ENCODE measurements at regions not wholly inside any gene's neighbourhood (a gene's known extent, or its start where the extent isn't known, plus 50 kb on each side); places are given as distances from the start of the nearest gene placed in this dataset.

GRCh38 chr16:74094514-74094913 is 202.1 kb upstream of the PSMD7 start:
- H3K27ac ChIP-seq: no peak overlapping the region
- no peak for DNase-seq
- H3K4me3 ChIP-seq (ENCODE audit: low read depth, low read length): no peak overlapping the region
- no peak for TF ChIP-seq CTCF (IDR thresholded peaks at IDR 0.05; ENCODE audit: low read depth, low read length, missing control alignments)
- no peaks in the 10 kb centered on the region for H3K36me3 ChIP-seq (replicated peaks)
- in situ Hi-C loops (cut with HindIII; ENCODE audit: low pct_ligation_motif_present, low sequenced_read_pairs): no loop called here
- H3K27me3 ChIP-seq (replicated peaks): no peaks in the 10 kb centered on the region

- no peak for TF ChIP-seq CTCF (IDR thresholded peaks at IDR 0.05; ENCODE audit: low read depth, low read length, missing control alignments)
- in situ Hi-C loops (cut with HindIII; ENCODE audit: low pct_ligation_motif_present, low sequenced_read_pairs): no loop called here
Observed at GRCh38 chr16:74092336-74092735, 204.3 kb upstream of the PSMD7 start.

GRCh38 chr16:74090871-74091270 is 205.7 kb upstream of the PSMD7 start:
- in situ Hi-C loops (cut with HindIII; ENCODE audit: low pct_ligation_motif_present, low sequenced_read_pairs): no loop called here
- no peak overlapping the region for H3K27ac ChIP-seq
- no peak overlapping the region for H3K4me3 ChIP-seq (ENCODE audit: low read depth, low read length)
- H3K36me3 ChIP-seq (replicated peaks): no peaks in the 10 kb centered on the region
- no peak for DNase-seq
- no peaks in the 10 kb centered on the region for H3K27me3 ChIP-seq (replicated peaks)
- no peak for TF ChIP-seq CTCF (IDR thresholded peaks at IDR 0.05; ENCODE audit: low read depth, low read length, missing control alignments)

More at GRCh38 chr16:74092336-74092735, 204.3 kb upstream of the PSMD7 start:
- no peak overlapping the region for H3K4me3 ChIP-seq (ENCODE audit: low read depth, low read length)
- H3K36me3 ChIP-seq (replicated peaks): no peaks in the 10 kb centered on the region
- DNase-seq: no peak
- H3K27ac ChIP-seq: no peak overlapping the region
- H3K27me3 ChIP-seq (replicated peaks): no peaks in the 10 kb centered on the region

GRCh38 chr16:74083541-74083940 is 213.1 kb upstream of the PSMD7 start:
- no peaks in the 10 kb centered on the region for H3K36me3 ChIP-seq (replicated peaks)
- no peak overlapping the region for H3K27ac ChIP-seq
- in situ Hi-C loops (cut with HindIII; ENCODE audit: low pct_ligation_motif_present, low sequenced_read_pairs): no loop called here
- no peak overlapping the region for H3K4me3 ChIP-seq (ENCODE audit: low read depth, low read length)
- no peak for DNase-seq
- no peaks in the 10 kb centered on the region for H3K27me3 ChIP-seq (replicated peaks)
- TF ChIP-seq CTCF (IDR thresholded peaks at IDR 0.05; ENCODE audit: low read depth, low read length, missing control alignments): no peak

GRCh38 chr16:74080311-74080710 is 216.3 kb upstream of the PSMD7 start:
- Histone ChIP-seq H3K27ac (no peak overlapping the region), H3K27me3 (replicated peaks) (no peaks in the 10 kb centered on the region), H3K36me3 (replicated peaks) (no peaks in the 10 kb centered on the region), H3K4me3 (ENCODE audit: low read depth, low read length) (no peak overlapping the region)
- no peak for DNase-seq
- TF ChIP-seq CTCF (IDR thresholded peaks at IDR 0.05; ENCODE audit: low read depth, low read length, missing control alignments): no peak
- in situ Hi-C loops (cut with HindIII; ENCODE audit: low pct_ligation_motif_present, low sequenced_read_pairs): no loop called here

GRCh38 chr16:74079232-74079586 is 217.4 kb upstream of the PSMD7 start:
- no peak overlapping the region for H3K27ac ChIP-seq
- no peaks in the 10 kb centered on the region for H3K27me3 ChIP-seq (replicated peaks)
- DNase-seq: no peak
- no peak for TF ChIP-seq CTCF (IDR thresholded peaks at IDR 0.05; ENCODE audit: low read depth, low read length, missing control alignments)
- in situ Hi-C loops (cut with HindIII; ENCODE audit: low pct_ligation_motif_present, low sequenced_read_pairs): no loop called here
- H3K36me3 ChIP-seq (replicated peaks): no peaks in the 10 kb centered on the region
- no peak overlapping the region for H3K4me3 ChIP-seq (ENCODE audit: low read depth, low read length)
